ENCODE measurements at regions not wholly inside any gene's neighbourhood (a gene's known extent, or its start where the extent isn't known, plus 50 kb on each side); places are given as distances from the start of the nearest gene placed in this dataset.

DNA sequence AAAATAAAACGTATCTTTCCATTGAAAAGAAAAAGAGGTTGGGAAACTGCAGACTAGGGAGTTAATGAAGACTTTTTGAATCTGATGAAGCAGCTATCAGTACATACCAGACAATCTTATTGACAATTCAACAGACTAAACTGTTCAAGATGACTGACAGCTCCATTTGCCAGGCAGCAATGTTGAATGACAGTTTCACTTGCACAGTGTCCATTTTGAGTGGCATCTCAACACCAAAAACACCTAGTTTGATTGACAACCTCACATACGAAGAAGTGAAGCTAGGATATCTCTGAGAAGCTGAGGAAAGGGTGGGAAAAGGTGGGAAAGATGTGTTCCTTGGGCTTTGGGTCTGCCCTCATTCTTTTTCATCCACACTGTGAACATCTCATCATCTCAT is 315.0 kb upstream of the SYT4 start:
- Mint-ChIP-seq H3K9me3 (no peaks in the 10 kb centered on the region), H3K36me3 (ENCODE audit: insufficient read depth) (peaks cover 2% of the 10 kb centered on the region), H3K4me3 (no peak overlapping the region), H3K27ac (no peak overlapping the region), H3K27me3 (no peaks in the 10 kb centered on the region), H3K4me1 (ENCODE audit: low read depth in 2 of 2) (no peaks in the 10 kb centered on the region)
- ATAC-seq (replicated peaks) (no peak), DNase-seq (no peak)

DNA sequence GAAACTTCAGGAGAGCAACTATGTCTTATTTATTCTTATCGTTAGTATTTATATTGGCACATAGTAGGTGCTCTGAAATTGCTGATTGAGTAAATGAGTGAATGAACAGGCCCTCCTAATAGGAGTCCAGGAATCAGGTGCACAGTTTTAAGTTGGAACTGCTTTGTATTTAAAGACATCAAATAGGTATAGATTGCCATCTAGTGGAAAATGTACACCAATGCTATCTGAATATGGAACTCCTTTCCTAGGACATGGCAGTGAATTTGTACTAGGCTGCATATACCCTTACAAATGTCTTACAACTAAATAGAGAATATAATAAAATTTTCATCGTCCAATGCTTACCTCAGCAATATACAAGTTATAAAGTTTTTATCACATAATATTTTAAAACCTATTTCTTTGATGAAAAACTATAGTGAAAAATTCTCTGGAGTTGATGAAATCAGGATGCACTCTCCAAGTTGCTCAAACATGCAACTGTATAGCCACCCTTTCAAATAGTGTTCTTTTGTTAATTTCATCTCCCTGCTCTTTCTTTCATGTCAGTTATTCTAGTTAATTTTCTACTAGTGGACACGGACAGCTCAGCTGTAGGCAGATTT is 318.9 kb upstream of the SYT4 start:
- DNase-seq = no peak
- Mint-ChIP-seq H3K4me3 (no peak overlapping the region), H3K9me3 (no peaks in the 10 kb centered on the region), H3K27ac (no peak overlapping the region), H3K36me3 (ENCODE audit: insufficient read depth) (peaks cover 2% of the 10 kb centered on the region), H3K27me3 (no peaks in the 10 kb centered on the region), H3K4me1 (ENCODE audit: low read depth in 2 of 2) (no peaks in the 10 kb centered on the region)
- no peak for ATAC-seq (replicated peaks)

DNA sequence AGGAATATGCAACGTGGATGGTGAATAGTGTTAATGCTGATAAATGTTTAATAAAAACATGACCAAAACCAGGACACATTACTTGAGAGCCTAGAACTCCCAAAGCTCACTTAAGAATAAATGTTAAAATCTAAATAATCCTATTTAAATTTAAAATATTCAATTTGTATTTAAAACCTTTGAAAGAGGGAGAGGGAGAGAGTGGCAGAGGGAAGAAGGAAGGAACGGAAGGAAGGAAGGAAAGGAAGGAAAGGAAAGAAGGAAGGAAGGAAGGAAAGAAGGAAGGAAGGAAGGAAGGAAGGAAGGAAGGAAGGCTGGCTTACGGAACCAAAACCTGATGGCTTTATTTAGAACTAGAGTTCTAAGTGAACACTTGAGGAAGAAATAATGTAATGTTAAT is 324.1 kb upstream of the SYT4 start:
- Mint-ChIP-seq H3K36me3 (ENCODE audit: insufficient read depth) (no peaks in the 10 kb centered on the region), H3K27ac (no peak overlapping the region), H3K9me3 (peaks cover 0 to 18% of the 10 kb centered on the region in 2 donors), H3K4me3 (no peak overlapping the region), H3K4me1 (ENCODE audit: low read depth in 2 of 2) (no peaks in the 10 kb centered on the region), H3K27me3 (no peaks in the 10 kb centered on the region)
- ATAC-seq (replicated peaks) (no peak), DNase-seq (no peak)

DNA sequence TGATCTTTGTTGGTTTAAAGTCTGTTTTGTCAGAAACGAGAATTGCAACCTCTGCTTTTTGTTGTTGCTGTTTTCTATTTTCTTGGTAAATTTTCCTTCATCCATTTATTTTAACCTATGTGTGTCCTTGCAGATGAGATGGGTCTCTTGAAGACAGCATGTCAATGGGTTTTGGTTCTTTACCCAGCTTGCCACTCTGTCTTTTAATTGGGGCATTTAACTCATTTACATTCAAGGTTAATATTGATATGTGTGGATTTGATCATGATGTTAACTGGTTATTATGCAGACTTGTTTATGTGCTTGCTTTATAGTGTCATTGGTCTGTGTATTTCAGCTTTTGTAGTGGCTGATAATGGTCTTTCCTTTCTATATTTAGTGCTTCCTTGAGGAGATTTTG is 327.9 kb upstream of the SYT4 start:
- no peak overlapping the region for H3K27ac Mint-ChIP-seq

DNA sequence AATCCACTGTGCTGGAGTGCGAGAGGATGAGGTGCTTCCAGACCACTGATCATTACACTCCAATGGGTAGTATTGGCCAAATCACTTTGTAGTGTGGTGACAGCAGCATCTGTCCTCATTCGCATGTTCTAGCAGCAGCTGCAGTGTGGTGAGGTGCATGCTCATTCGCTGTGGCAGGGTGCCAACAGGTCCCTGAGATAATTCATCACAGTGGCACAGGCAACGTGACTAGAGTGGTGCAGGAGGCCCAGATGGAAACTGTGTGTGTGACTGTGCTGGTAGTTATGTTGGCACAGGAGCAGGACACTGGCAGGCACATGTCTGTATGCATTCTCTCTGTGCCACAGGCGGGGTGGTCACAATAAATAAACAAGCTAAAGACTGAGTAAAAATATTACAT is 329.5 kb upstream of the SYT4 start:
- DNase-seq = no peak
- H3K27me3 Mint-ChIP-seq = no peaks in the 10 kb centered on the region
- no peak overlapping the region for H3K27ac Mint-ChIP-seq
- H3K36me3 Mint-ChIP-seq (ENCODE audit: insufficient read depth) = no peaks in the 10 kb centered on the region
- no peaks in the 10 kb centered on the region for H3K4me1 Mint-ChIP-seq (ENCODE audit: low read depth in 2 of 2)
- no peak overlapping the region for H3K4me3 Mint-ChIP-seq
- ATAC-seq (replicated peaks) = no peak
- peaks cover 0 to 18% of the 10 kb centered on the region in 2 donors for H3K9me3 Mint-ChIP-seq

More for the DNA sequence above, 327.9 kb upstream of the SYT4 start:
- no peaks in the 10 kb centered on the region for H3K27me3 Mint-ChIP-seq
- H3K4me3 Mint-ChIP-seq = no peak overlapping the region
- ATAC-seq (replicated peaks) = no peak
- H3K4me1 Mint-ChIP-seq (ENCODE audit: low read depth in 2 of 2) = no peaks in the 10 kb centered on the region
- no peak for DNase-seq
- no peaks in the 10 kb centered on the region for H3K36me3 Mint-ChIP-seq (ENCODE audit: insufficient read depth)
- peaks cover 0 to 18% of the 10 kb centered on the region in 2 donors for H3K9me3 Mint-ChIP-seq

DNA sequence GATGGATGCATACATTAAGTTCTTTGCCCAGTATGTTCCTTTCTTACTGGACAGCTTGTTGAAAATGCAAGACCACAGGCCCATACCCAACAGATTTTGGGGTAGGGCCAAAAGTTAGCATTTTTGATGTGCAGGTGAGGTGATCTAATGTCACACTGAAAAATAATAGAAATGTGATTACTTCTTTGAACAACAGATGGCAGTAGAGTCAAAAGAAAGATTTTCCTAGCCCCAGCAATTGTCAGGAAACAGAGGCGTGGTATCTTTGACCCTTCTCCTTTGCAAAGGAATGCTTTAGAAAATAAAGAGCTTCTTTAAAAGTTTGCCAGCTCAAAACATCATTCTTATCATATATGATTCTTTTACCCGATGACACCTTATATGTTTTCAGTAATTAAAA is 343.6 kb upstream of the SYT4 start:
- Mint-ChIP-seq H3K27me3 (no peaks in the 10 kb centered on the region), H3K36me3 (ENCODE audit: insufficient read depth) (no peaks in the 10 kb centered on the region), H3K4me3 (no peak overlapping the region), H3K4me1 (ENCODE audit: low read depth in 2 of 2) (no peaks in the 10 kb centered on the region), H3K27ac (no peak overlapping the region), H3K9me3 (no peaks in the 10 kb centered on the region)
- DNase-seq (no peak), ATAC-seq (replicated peaks) (no peak)

DNA sequence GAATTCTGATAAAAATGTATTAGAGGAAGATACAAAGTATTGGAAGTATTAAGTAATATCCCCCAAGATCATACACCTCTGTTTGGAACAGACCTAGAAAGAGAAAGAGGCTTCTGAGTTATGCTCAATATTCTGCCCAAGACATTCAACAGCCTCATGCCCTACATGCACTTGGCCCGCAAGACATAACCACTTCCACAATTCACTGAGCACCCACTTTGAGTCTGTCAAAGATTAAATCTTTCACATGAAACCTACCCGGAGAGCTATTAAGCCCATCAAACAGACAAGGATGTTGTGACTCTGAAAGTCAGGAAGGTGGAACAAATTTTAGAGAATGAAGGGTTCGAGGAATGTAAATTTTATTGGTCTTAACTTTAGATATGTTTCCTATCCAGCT is 344.7 kb upstream of the SYT4 start:
- H3K27me3 Mint-ChIP-seq = no peaks in the 10 kb centered on the region
- H3K4me3 Mint-ChIP-seq = no peak overlapping the region
- no peaks in the 10 kb centered on the region for H3K4me1 Mint-ChIP-seq (ENCODE audit: low read depth in 2 of 2)
- H3K36me3 Mint-ChIP-seq (ENCODE audit: insufficient read depth) = no peaks in the 10 kb centered on the region
- no peak for DNase-seq
- no peaks in the 10 kb centered on the region for H3K9me3 Mint-ChIP-seq
- ATAC-seq (replicated peaks) = no peak
- H3K27ac Mint-ChIP-seq = no peak overlapping the region

DNA sequence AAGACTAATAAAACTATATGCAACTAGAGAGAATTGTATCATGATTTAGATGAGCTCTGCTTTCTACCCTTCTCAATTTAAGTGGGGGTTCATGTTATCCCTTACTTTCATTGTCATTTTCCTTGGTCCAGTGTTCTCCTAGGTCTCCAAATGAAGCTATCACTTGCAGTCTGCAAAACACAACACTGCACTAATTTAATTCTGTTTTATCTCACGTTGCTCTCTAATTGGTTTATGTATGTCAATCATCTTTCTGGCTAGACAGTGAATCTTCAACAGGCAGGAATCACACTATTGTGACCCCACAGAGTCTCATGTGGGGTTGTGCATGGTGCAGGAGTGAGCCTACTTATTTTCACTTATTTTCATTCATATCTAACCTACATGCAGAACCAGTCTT is 348.3 kb upstream of the SYT4 start:
- H3K27ac Mint-ChIP-seq = no peak overlapping the region
- no peaks in the 10 kb centered on the region for H3K27me3 Mint-ChIP-seq
- H3K4me3 Mint-ChIP-seq = no peak overlapping the region
- no peaks in the 10 kb centered on the region for H3K9me3 Mint-ChIP-seq
- DNase-seq (no peak), ATAC-seq (replicated peaks) (no peak)
- no peaks in the 10 kb centered on the region for H3K36me3 Mint-ChIP-seq (ENCODE audit: insufficient read depth)
- no peaks in the 10 kb centered on the region for H3K4me1 Mint-ChIP-seq (ENCODE audit: low read depth in 2 of 2)

DNA sequence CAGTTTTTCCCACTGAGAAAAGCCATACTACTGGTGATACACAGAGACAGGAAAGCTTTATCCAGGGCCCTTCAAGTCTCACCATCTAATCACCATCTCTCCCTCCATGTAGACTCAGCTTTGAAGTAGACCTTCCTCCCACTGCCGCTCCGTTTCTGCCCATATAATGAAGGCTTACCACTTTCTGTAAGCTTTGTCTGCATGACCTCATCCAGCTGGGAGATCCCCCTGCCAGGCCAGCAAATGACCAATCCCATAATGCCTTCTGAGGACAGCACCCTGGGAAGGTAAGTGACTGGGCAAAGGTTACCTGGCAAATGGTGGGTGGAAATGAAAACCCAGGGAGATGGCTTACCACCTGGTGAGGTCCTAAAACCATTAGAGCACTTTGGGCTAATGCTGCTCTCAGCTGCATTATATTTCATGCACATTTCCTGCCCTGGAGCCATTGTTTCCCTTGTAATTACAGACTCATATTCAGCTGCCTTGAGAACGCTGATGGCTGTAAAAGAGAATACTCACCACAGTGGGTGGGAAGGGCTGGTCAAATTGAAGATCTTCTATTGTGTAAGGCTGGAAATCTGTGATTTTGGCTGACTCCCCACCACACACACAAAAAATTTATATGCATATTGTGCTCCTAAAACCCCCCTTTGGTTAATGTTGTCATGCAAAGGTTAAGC is 350.7 kb upstream of the SYT4 start:
- Mint-ChIP-seq H3K27ac (no peak overlapping the region), H3K4me3 (no peak overlapping the region), H3K9me3 (no peaks in the 10 kb centered on the region), H3K4me1 (ENCODE audit: low read depth in 2 of 2) (no peaks in the 10 kb centered on the region), H3K27me3 (no peaks in the 10 kb centered on the region), H3K36me3 (ENCODE audit: insufficient read depth) (no peaks in the 10 kb centered on the region)
- ATAC-seq (replicated peaks) (no peak), DNase-seq (no peak)

DNA sequence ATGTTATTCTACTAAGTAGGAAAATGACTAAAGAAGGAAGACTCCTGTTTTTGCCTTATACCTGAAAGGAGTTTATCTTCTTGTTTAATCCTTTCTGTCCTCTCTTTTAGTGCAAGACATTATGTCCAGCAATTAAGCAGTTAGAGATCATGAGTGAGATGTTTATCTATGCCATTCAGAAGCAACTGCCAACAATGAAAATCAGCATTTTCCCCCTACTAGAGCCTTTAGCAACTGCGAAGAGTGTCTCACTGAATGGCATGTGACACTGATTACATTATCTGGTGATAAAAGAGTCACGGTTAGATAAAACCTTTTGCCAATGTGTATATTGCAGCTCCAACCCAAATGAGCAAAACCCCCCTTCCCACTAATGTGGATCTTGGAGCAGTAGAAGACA is 357.7 kb upstream of the SYT4 start:
- no peak for ATAC-seq (replicated peaks)
- Mint-ChIP-seq H3K4me3 (no peak overlapping the region), H3K36me3 (ENCODE audit: insufficient read depth) (no peaks in the 10 kb centered on the region), H3K27ac (no peak overlapping the region), H3K4me1 (ENCODE audit: low read depth in 2 of 2) (no peaks in the 10 kb centered on the region), H3K9me3 (no peaks in the 10 kb centered on the region), H3K27me3 (no peaks in the 10 kb centered on the region)
- DNase-seq = no peak

DNA sequence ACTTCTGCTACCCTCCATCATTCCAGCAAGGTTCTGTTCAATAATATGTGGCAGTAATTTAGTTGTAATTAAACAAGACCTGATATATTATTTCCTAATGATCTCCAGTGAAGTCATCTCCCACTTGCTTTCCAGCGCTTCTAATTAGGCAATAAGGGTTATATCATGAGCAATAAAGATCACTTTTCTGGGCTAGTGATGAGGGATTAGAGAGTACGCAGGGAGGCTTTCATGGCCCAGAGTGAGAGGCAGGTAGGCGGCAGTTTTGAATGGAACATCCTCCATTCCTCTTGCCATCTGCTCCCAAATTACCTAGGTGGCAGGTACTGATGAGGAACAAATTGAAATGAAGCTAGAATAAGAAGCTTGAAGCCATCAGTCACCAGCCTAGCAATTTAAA is 358.1 kb upstream of the SYT4 start:
- Mint-ChIP-seq H3K9me3 (no peaks in the 10 kb centered on the region), H3K4me1 (ENCODE audit: low read depth in 2 of 2) (no peaks in the 10 kb centered on the region), H3K4me3 (no peak overlapping the region), H3K27me3 (no peaks in the 10 kb centered on the region), H3K36me3 (ENCODE audit: insufficient read depth) (no peaks in the 10 kb centered on the region), H3K27ac (no peak overlapping the region)
- DNase-seq (no peak), ATAC-seq (replicated peaks) (no peak)

DNA sequence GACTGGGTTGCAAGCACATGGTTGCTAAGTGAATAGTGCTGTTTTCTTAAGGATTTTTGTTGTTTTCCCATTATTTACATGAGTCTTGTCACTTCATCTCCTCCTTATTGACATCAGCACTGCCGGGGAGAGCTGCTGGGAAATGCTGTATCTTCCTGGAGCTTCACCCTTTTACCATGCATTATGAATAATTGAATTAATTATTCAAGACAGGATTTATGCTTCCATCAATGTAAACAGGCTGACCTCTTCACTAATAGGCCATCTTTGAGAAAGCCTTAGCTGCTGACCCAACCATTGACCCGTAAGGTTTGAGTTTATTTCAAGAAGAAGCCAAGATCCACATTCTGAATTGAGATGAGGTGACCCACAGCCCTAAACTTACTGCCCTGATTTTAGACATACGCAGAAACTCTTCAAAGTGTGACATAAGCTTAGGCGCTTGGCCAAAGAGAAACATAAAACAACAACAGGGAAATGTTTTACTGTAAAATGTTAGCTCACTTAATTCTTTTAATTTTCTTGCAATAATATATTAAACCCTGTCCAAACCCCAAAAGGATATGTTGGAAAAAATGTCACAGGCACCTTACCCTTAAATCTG is 365.5 kb upstream of the SYT4 start:
- DNase-seq = no peak
- Mint-ChIP-seq H3K27me3 (no peaks in the 10 kb centered on the region), H3K27ac (no peak overlapping the region), H3K4me1 (ENCODE audit: low read depth in 2 of 2) (no peaks in the 10 kb centered on the region), H3K36me3 (ENCODE audit: insufficient read depth) (no peaks in the 10 kb centered on the region), H3K4me3 (no peak overlapping the region), H3K9me3 (peaks cover 0 to 7% of the 10 kb centered on the region in 2 donors)
- ATAC-seq (replicated peaks) = no peak

DNA sequence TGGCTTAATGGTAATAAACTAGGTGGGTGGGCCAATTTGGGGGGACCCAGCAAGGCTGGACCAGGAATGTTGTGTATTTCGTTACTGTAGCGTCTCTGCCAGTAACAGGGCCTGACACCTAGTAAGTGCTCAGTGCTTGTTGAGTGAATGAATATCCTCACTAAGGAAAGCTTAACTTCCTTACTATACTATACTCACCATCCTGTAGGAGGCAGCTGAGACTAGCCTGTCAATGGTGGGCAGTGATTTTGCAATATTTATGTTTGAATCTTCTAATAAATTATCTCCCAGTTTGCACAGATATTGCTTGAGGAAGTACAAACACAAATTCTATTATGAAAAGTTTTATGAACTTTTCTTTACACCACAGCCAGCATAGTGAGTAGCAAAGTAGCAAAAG is 370.7 kb upstream of the SYT4 start:
- DNase-seq (no peak), ATAC-seq (replicated peaks) (no peak)
- H3K4me3 Mint-ChIP-seq = no peak overlapping the region
- no peak overlapping the region for H3K27ac Mint-ChIP-seq
- H3K4me1 Mint-ChIP-seq (ENCODE audit: low read depth in 2 of 2) = no peaks in the 10 kb centered on the region
- peaks cover 6 to 7% of the 10 kb centered on the region in 2 donors for H3K9me3 Mint-ChIP-seq
- no peaks in the 10 kb centered on the region for H3K36me3 Mint-ChIP-seq (ENCODE audit: insufficient read depth)
- no peaks in the 10 kb centered on the region for H3K27me3 Mint-ChIP-seq

DNA sequence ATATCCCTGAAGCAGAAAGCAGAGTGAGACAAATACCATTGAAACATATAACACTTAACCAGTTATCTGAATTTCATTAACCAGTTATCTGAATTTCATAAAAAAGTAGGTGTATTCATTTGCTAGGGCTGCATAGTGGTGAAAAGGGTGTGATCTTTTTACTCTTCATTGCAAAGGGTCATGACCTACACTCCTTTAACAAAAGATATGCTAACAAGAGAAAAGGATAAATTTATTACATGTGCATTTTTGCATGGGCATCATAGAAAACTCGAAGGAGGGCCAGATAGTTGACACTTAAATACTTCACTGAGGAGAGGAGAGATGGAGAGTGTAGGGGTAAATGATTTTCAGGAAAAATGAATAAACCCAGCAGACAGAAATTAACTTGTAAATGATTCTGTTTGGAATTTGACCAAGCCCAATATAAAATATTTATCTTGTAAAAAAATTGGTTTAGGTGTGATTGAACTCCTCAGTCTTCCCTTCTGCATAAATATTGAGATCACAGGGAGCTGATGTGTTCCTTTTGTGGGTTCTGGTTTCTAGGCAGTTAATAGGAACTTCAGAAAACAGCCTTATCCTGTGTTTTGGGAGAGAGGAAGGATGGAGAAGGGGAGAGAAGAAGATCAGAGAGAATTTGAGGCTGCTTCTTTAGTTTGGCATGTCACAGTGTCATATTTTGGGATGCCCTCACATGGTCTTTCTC is 372.5 kb upstream of the SYT4 start:
- DNase-seq (no peak), ATAC-seq (replicated peaks) (no peak)
- no peaks in the 10 kb centered on the region for H3K4me1 Mint-ChIP-seq (ENCODE audit: low read depth in 2 of 2)
- no peak overlapping the region for H3K27ac Mint-ChIP-seq
- H3K4me3 Mint-ChIP-seq = no peak overlapping the region
- no peaks in the 10 kb centered on the region for H3K27me3 Mint-ChIP-seq
- H3K36me3 Mint-ChIP-seq (ENCODE audit: insufficient read depth) = no peaks in the 10 kb centered on the region
- H3K9me3 Mint-ChIP-seq = peaks cover 6% of the 10 kb centered on the region in 2 donors
